ENCODE measurements at regions not wholly inside any gene's neighbourhood (a gene's known extent, or its start where the extent isn't known, plus 50 kb on each side); places are given as distances from the start of the nearest gene placed in this dataset.

DNA sequence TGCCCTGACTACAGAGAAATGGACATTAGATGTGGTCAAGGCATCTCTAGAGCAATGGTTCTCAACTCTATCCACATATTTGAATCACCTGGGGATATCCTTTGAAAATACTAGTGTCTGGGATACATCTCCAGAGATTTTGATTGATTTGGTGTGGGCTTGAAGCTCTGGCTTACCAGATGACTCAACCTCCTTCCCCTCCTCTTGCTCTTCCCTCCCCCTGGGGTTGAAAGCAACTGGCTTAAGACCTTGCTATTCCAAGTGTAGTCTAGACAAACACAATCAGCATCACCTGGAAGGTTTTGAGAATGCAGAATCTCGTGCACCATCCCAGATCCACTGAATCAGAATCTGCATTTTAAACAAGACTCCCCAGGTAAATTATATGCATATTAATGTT, 183.8 kb downstream of the DAD1 start:
- TF ChIP-seq, protein P1, sequence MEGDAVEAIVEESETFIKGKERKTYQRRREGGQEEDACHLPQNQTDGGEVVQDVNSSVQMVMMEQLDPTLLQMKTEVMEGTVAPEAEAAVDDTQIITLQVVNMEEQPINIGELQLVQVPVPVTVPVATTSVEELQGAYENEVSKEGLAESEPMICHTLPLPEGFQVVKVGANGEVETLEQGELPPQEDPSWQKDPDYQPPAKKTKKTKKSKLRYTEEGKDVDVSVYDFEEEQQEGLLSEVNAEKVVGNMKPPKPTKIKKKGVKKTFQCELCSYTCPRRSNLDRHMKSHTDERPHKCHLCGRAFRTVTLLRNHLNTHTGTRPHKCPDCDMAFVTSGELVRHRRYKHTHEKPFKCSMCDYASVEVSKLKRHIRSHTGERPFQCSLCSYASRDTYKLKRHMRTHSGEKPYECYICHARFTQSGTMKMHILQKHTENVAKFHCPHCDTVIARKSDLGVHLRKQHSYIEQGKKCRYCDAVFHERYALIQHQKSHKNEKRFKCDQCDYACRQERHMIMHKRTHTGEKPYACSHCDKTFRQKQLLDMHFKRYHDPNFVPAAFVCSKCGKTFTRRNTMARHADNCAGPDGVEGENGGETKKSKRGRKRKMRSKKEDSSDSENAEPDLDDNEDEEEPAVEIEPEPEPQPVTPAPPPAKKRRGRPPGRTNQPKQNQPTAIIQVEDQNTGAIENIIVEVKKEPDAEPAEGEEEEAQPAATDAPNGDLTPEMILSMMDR (IDR thresholded peaks at IDR 0.05 in 2 of 3, conservative IDR thresholded peaks at IDR 0.05 in 1 of 3; ENCODE audit: borderline replicate concordance in 1 of 3, insufficient read depth in 1 of 3, low read depth in 2 of 3, low read length in 2 of 3): no peak
- TF ChIP-seq JUND (IDR thresholded peaks at IDR 0.05): no peak
- TF ChIP-seq RAD21 (IDR thresholded peaks at IDR 0.05; ENCODE audit: low read depth): no peak
- no peak for TF ChIP-seq YY1 (IDR thresholded peaks at IDR 0.05; ENCODE audit: extremely low read depth, insufficient replicate concordance, low read depth, low read length)
- TF ChIP-seq MAX (IDR thresholded peaks at IDR 0.05): no peak
- TF ChIP-seq POLR2AphosphoS5 (IDR thresholded peaks at IDR 0.05; ENCODE audit: low read depth, low read length): no peak
